PC-3 (cell line): ENCODE measurements at regions not wholly inside any gene's neighbourhood (a gene's known extent, or its start where the extent isn't known, plus 50 kb on each side); places are given as distances from the start of the nearest gene placed in this dataset.

Experiments
- ATAC-seq: fragments of 200-7000 bp; cut with Tn5 transposase; 2 replicates; pipeline ENCODE4 v1.9.1; 2020; ENCODE audit warnings: mild to moderate bottlenecking, moderate library complexity
- BruUV-seq: library from RNA; stranded (reverse); fragments of 400-500 nt; replicated peaks from 2 replicates; lab custom pipeline; 2021; lab: Mats Ljungman, UMichigan
- CTCF ChIA-PET: fragments of 300-600 bp; sonication (Branson Sonifier 250); formaldehyde crosslinking; loops from one replicate; lab custom pipeline; 2022; ENCODE audit warnings: antibody characterized with exemption; lab: Charles Lee
- POLR2A ChIA-PET: fragments of 300-600 bp; sonication (Branson Sonifier 250); formaldehyde crosslinking; loops from one replicate; lab custom pipeline; 2022; ENCODE audit warnings: antibody characterized with exemption; ENCODE audit not compliant: unreplicated experiment; lab: Charles Lee
- DNase-seq: peaks from one replicate; pipeline ENCODE4 v3.0.0-alpha.2; 2015
- H2AFZ ChIP-seq: fragments of 300-600 bp; sonication (generic); 2 replicates; pipeline ENCODE4 v1.6.0; 2016; ENCODE audit warnings: antibody characterized with exemption, low read length
- H3F3A ChIP-seq: fragments of 300-600 bp; sonication (generic); one replicate; pipeline ENCODE4 v1.6.0; 2017; ENCODE audit warnings: antibody characterized with exemption, low read length, control low read depth, mild to moderate bottlenecking; ENCODE audit not compliant: unreplicated experiment
- H3K27ac ChIP-seq: fragments of 300-600 bp; sonication (generic); 2 replicates; pipeline ENCODE4 v1.5.1; 2016; ENCODE audit warnings: mild to moderate bottlenecking, low read length
- H3K27me3 ChIP-seq: fragments of 300-600 bp; sonication (generic); 2 replicates; pipeline ENCODE4 v1.6.1; 2016; ENCODE audit warnings: low read length, mixed read lengths
- H3K36me3 ChIP-seq: fragments of 300-600 bp; sonication (generic); 2 replicates; pipeline ENCODE4 v1.6.1; 2016; ENCODE audit warnings: low read depth, mixed run types, low read length, mixed read lengths
- H3K4me1 ChIP-seq: fragments of 300-600 bp; sonication (generic); 2 replicates; pipeline ENCODE4 v1.5.1; 2016; ENCODE audit warnings: low read length; ENCODE audit not compliant: insufficient read depth
- H3K4me2 ChIP-seq: fragments of 300-600 bp; sonication (generic); 2 replicates; pipeline ENCODE4 v1.6.0; 2016; ENCODE audit warnings: low read length
- H3K4me3 ChIP-seq: fragments of 300-600 bp; sonication (generic); 2 replicates; pipeline ENCODE4 v1.5.1; 2016; ENCODE audit warnings: mild to moderate bottlenecking, low read length, mixed read lengths
- H3K79me2 ChIP-seq: fragments of 300-600 bp; sonication (generic); 2 replicates; pipeline ENCODE4 v1.6.1; 2017; ENCODE audit warnings: low read length, mixed read lengths
- H3K9ac ChIP-seq: fragments of 300-600 bp; sonication (generic); 2 replicates; pipeline ENCODE4 v1.6.0; 2016; ENCODE audit warnings: mild to moderate bottlenecking, low read length
- H3K9me2 ChIP-seq: fragments of 300-600 bp; sonication (generic); replicated peaks from 2 replicates; pipeline ENCODE4 v1.6.1; 2016; ENCODE audit warnings: mixed run types, low read length, mixed read lengths
- H3K9me3 ChIP-seq: fragments of 300-600 bp; sonication (generic); 2 replicates; pipeline ENCODE4 v1.6.1; 2016; ENCODE audit warnings: low read length, mixed read lengths
- H4K20me1 ChIP-seq: fragments of 300-600 bp; sonication (generic); 2 replicates; pipeline ENCODE4 v1.6.1; 2016; ENCODE audit warnings: low read length, mixed read lengths
- CTCF ChIP-seq: fragments of 300-600 bp; sonication (generic); conservative IDR thresholded peaks from 2 replicates; pipeline ENCODE4 v1.5.1; 2017; ENCODE audit warnings: antibody characterized with exemption, low read depth, mild to moderate bottlenecking, low read length
- EZH2 ChIP-seq: fragments of 300-600 bp; sonication (generic); IDR thresholded peaks from one replicate; pipeline ENCODE4 v1.6.1; 2017; ENCODE audit warnings: antibody characterized with exemption, mild to moderate bottlenecking, low read length; ENCODE audit not compliant: unreplicated experiment
- EZH2phosphoT487 ChIP-seq: fragments of 300-600 bp; sonication (generic); IDR thresholded peaks from 2 replicates; pipeline ENCODE4 v1.6.1; 2018; ENCODE audit warnings: mild to moderate bottlenecking, antibody characterized with exemption, low read length, borderline replicate concordance
- intact Hi-C: fragments of 100-400 bp; cut with micrococcal nuclease; formaldehyde crosslinking; loops from 2 replicates; pipeline ENCODE4 v1.9.0; 2023

DNA sequence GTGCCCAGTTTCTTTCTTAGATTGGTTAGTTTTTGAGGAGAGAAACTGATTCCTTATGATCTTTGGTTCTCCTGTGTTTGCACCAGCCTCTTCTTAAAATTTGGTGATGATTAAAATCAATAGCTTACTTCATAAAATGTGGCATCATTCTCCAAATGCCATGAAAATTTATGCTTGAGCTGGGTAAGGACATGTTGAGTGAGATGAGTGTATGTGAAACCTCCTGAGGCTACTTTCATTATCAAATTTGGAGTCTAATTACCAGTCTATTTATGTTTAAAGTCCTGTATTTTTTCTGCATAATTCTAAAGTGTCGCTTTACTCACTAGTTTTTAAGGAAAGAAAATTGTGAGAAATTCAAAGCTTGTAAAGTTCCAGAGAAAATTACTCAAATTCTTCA lies 102.1 kb downstream of the DIPK2A start:
- no peaks in the 10 kb centered on the region for H3F3A ChIP-seq
- BruUV-seq = no TSS peak
- DNase-seq (no peak), ATAC-seq (no peak)
- no peak overlapping the region for H3K9ac ChIP-seq
- H3K36me3 ChIP-seq = no peaks in the 10 kb centered on the region
- H4K20me1 ChIP-seq = no peaks in the 10 kb centered on the region
- no peak overlapping the region for H3K4me2 ChIP-seq
- no peaks in the 10 kb centered on the region for H3K4me1 ChIP-seq
- TF ChIP-seq EZH2phosphoT487 (no peak), EZH2 (no peak), CTCF (no peak)
- no peaks in the 10 kb centered on the region for H3K9me2 ChIP-seq
- CTCF ChIA-PET = interaction anchor here (0.6 kb wide), 1 partner anchor 98 kb away, joined by 3 read pairs; no protein-coding TSS in a partner anchor
- H3K9me3 ChIP-seq = no peaks in the 10 kb centered on the region
- no peaks in the 10 kb centered on the region for H3K79me2 ChIP-seq
- H2AFZ ChIP-seq = no peak overlapping the region
- intact Hi-C loops = no loop called here
- H3K27me3 ChIP-seq = no peaks in the 10 kb centered on the region
- POLR2A ChIA-PET = no interaction called here
- H3K4me3 ChIP-seq = no peak overlapping the region
- H3K27ac ChIP-seq = no peak overlapping the region

GRCh38 chr3:144079634-144080033 lies 108.0 kb downstream of the DIPK2A start:
- H3K36me3 ChIP-seq = no peaks in the 10 kb centered on the region
- H3K9me2 ChIP-seq = no peaks in the 10 kb centered on the region
- TF ChIP-seq EZH2 (no peak), EZH2phosphoT487 (no peak), CTCF (no peak)
- no peaks in the 10 kb centered on the region for H3K79me2 ChIP-seq
- ATAC-seq (no peak), DNase-seq (no peak)
- no peaks in the 10 kb centered on the region for H3K9me3 ChIP-seq
- H3F3A ChIP-seq = no peaks in the 10 kb centered on the region
- BruUV-seq = no TSS peak
- CTCF ChIA-PET = no interaction called here
- no peak overlapping the region for H2AFZ ChIP-seq
- H3K27ac ChIP-seq = no peak overlapping the region
- H4K20me1 ChIP-seq = no peaks in the 10 kb centered on the region
- POLR2A ChIA-PET = interaction anchor here (0.6 kb wide), 1 partner anchor 108 kb away, joined by 3 read pairs; the partner anchor contains the start of gene DIPK2A
- H3K4me1 ChIP-seq = no peaks in the 10 kb centered on the region
- no peak overlapping the region for H3K4me2 ChIP-seq
- H3K27me3 ChIP-seq = no peaks in the 10 kb centered on the region
- intact Hi-C loops = no loop called here
- H3K9ac ChIP-seq = no peak overlapping the region
- H3K4me3 ChIP-seq = no peak overlapping the region

DNA sequence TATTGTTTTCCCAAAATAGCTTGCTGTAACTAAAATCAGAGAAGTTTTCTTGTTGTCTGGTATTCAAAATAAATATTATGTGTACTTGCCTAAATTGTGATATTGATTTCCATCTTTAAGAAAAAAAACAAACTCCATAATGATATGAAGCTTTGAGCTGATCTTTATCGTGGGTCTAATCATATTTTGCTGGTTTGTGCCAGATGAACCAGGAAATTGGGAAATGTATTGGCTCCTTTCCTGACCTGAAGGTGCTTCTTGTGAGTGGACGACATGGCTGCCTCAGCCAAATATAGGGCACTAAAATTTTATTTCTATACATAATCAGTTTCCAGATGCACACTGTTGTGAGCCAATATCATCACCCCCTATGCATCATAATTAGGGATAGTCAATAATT lies 113.3 kb downstream of the DIPK2A start:
- no TSS peak for BruUV-seq
- ChIA-PET CTCF (no interaction called here), POLR2A (no interaction called here)
- H3K4me2 ChIP-seq = no peak overlapping the region
- no peaks in the 10 kb centered on the region for H3K9me3 ChIP-seq
- no peaks in the 10 kb centered on the region for H4K20me1 ChIP-seq
- no peaks in the 10 kb centered on the region for H3K27me3 ChIP-seq
- no peak overlapping the region for H3K4me3 ChIP-seq
- no peaks in the 10 kb centered on the region for H3K79me2 ChIP-seq
- no peaks in the 10 kb centered on the region for H3F3A ChIP-seq
- ATAC-seq = no peak
- peaks cover 15% of the 10 kb centered on the region for H3K4me1 ChIP-seq
- H3K9ac ChIP-seq = no peak overlapping the region
- TF ChIP-seq CTCF (no peak), EZH2phosphoT487 (no peak), EZH2 (no peak)
- intact Hi-C loops = no loop called here
- no peak overlapping the region for H2AFZ ChIP-seq
- no peaks in the 10 kb centered on the region for H3K36me3 ChIP-seq
- DNase-seq = no peak
- no peaks in the 10 kb centered on the region for H3K9me2 ChIP-seq
- no peak overlapping the region for H3K27ac ChIP-seq
